CD4-positive, CD25-positive, alpha-beta regulatory T cell (primary cell): ENCODE measurements at regions not wholly inside any gene's neighbourhood (a gene's known extent, or its start where the extent isn't known, plus 50 kb on each side); places are given as distances from the start of the nearest gene placed in this dataset.
"Not testable (repeated sequence)": the region's sequence is repeated elsewhere in the genome, so short reads cannot be mapped to it uniquely, and the experiment has no call there.

Experiments used
- ATAC-seq, 2 donors: fragments of 150-1000 bp; cut with Tn5 transposase; one replicate each; pipeline ENCODE4 v1.10.0; 2021; ENCODE audit warnings: low read depth in 2 of 2, moderate number of reproducible peaks in 2 of 2, moderate library complexity in 1 of 2
- DNase-seq, 3 donors: peaks; one replicate each; pipeline versions ENCODE4 v3.0.0 to v3.0.0-alpha.2; 2012 to 2022; ENCODE audit warnings: mixed read lengths in 1 of 3
- H3K27ac ChIP-seq: one replicate; pipeline ENCODE4 v1.7.0; 2013; ENCODE audit warnings: mild to moderate bottlenecking, low read length; ENCODE audit not compliant: insufficient read depth, poor library complexity, severe bottlenecking
- H3K27me3 ChIP-seq: one replicate; pipeline ENCODE4 v1.7.0; 2013; ENCODE audit warnings: low read length; ENCODE audit not compliant: control insufficient read depth, insufficient read depth
- H3K36me3 ChIP-seq: one replicate; pipeline ENCODE4 v1.7.0; 2013; ENCODE audit warnings: mild to moderate bottlenecking, low read length, moderate library complexity; ENCODE audit not compliant: control insufficient read depth, insufficient read depth
- H3K4me1 ChIP-seq: 2 replicates; pipeline ENCODE4 v1.7.0; 2013; ENCODE audit warnings: mild to moderate bottlenecking, low read length; ENCODE audit not compliant: insufficient read depth, control insufficient read depth, poor library complexity, severe bottlenecking
- H3K4me3 ChIP-seq: one replicate; pipeline ENCODE4 v1.7.0; 2013; ENCODE audit warnings: low read depth, mild to moderate bottlenecking, low read length, moderate library complexity
- H3K9me3 ChIP-seq, 2 experiments: 1 replicate in 1 of 2; 2 replicates in 1 of 2; pipeline ENCODE4 v1.7.0; 2013; ENCODE audit warnings: low read length in 2 of 2, mild to moderate bottlenecking in 1 of 2, moderate library complexity in 1 of 2; ENCODE audit not compliant: control insufficient read depth in 2 of 2
- H3K27ac Mint-ChIP-seq, 3 donors: one replicate each; pipeline ENCODE4 v1.8.0; 2020 to 2022; ENCODE audit warnings: mild to moderate bottlenecking in 3 of 3, mixed read lengths in 3 of 3, moderate library complexity in 2 of 3
- H3K27me3 Mint-ChIP-seq: one replicate; pipeline ENCODE4 v1.8.0; 2022; ENCODE audit warnings: mild to moderate bottlenecking, mixed read lengths
- H3K36me3 Mint-ChIP-seq: one replicate; pipeline ENCODE4 v1.8.0; 2020; ENCODE audit warnings: mixed read lengths
- H3K4me1 Mint-ChIP-seq, 4 donors: one replicate each; pipeline ENCODE4 v1.8.0; 2020 to 2022; ENCODE audit warnings: mixed read lengths in 4 of 4, mild to moderate bottlenecking in 1 of 4
- H3K4me3 Mint-ChIP-seq, 4 donors: one replicate each; pipeline ENCODE4 v1.8.0; 2020 to 2022; ENCODE audit warnings: mild to moderate bottlenecking in 4 of 4, mixed read lengths in 4 of 4, moderate library complexity in 3 of 4
- H3K9me3 Mint-ChIP-seq, 7 donors: one replicate each; pipeline ENCODE4 v1.8.0; 2020 to 2022; ENCODE audit warnings: mixed read lengths in 7 of 7, mild to moderate bottlenecking in 3 of 7, moderate library complexity in 2 of 7

GRCh38 chr6:50899306-50899870 lies 80.7 kb downstream of the TFAP2B start:
- no peaks in the 10 kb centered on the region for H3K36me3 ChIP-seq
- no peaks in the 10 kb centered on the region for H3K4me1 ChIP-seq
- no peaks in the 10 kb centered on the region for H3K27me3 ChIP-seq
- Mint-ChIP-seq H3K4me3 (no peak overlapping the region), H3K9me3 (peaks cover 0 to 11% (median 3%) of the 10 kb centered on the region in 7 donors), H3K4me1 (no peaks in the 10 kb centered on the region), H3K27ac (no peak overlapping the region), H3K27me3 (no peaks in the 10 kb centered on the region), H3K36me3 (no peaks in the 10 kb centered on the region)
- H3K27ac ChIP-seq, result no peak overlapping the region
- H3K4me3 ChIP-seq, result no peak overlapping the region
- no peaks in the 10 kb centered on the region for H3K9me3 ChIP-seq
- ATAC-seq (no peak), DNase-seq (no peak)

- H3K27ac Mint-ChIP-seq, result no peak overlapping the region
- no peak for DNase-seq
- Histone ChIP-seq H3K4me3 (no peak overlapping the region), H3K27ac (no peak overlapping the region), H3K4me1 (no peaks in the 10 kb centered on the region), H3K36me3 (no peaks in the 10 kb centered on the region), H3K27me3 (no peaks in the 10 kb centered on the region), H3K9me3 (no peaks in the 10 kb centered on the region)
- no peaks in the 10 kb centered on the region for H3K27me3 Mint-ChIP-seq
- H3K4me3 Mint-ChIP-seq, result no peak overlapping the region
- H3K36me3 Mint-ChIP-seq, result no peaks in the 10 kb centered on the region
- H3K4me1 Mint-ChIP-seq, result no peaks in the 10 kb centered on the region
- peaks cover 0 to 10% (median 2%) of the 10 kb centered on the region in 7 donors for H3K9me3 Mint-ChIP-seq
- no peak for ATAC-seq
Measured at GRCh38 chr6:50902260-50902659, 83.6 kb downstream of the TFAP2B start.

GRCh38 chr6:50905297-50905696 lies 86.6 kb downstream of the TFAP2B start:
- no peak for DNase-seq
- Histone ChIP-seq H3K36me3 (no peaks in the 10 kb centered on the region), H3K27ac (no peak overlapping the region), H3K4me3 (no peak overlapping the region), H3K4me1 (no peaks in the 10 kb centered on the region), H3K9me3 (no peaks in the 10 kb centered on the region), H3K27me3 (no peaks in the 10 kb centered on the region)
- Mint-ChIP-seq H3K4me1 (no peaks in the 10 kb centered on the region), H3K27me3 (no peaks in the 10 kb centered on the region), H3K27ac (no peak overlapping the region), H3K4me3 (no peak overlapping the region), H3K9me3 (peaks cover 0 to 10% (median 3%) of the 10 kb centered on the region in 7 donors), H3K36me3 (no peaks in the 10 kb centered on the region)
- ATAC-seq, result no peak

GRCh38 chr6:50907565-50907964 lies 88.9 kb downstream of the TFAP2B start:
- ATAC-seq, result no peak
- Mint-ChIP-seq H3K4me3 (no peak overlapping the region), H3K4me1 (no peaks in the 10 kb centered on the region), H3K27me3 (no peaks in the 10 kb centered on the region), H3K9me3 (peaks cover 0 to 10% (median 3%) of the 10 kb centered on the region in 7 donors), H3K36me3 (no peaks in the 10 kb centered on the region), H3K27ac (no peak overlapping the region)
- DNase-seq, result no peak
- no peaks in the 10 kb centered on the region for H3K4me1 ChIP-seq
- H3K36me3 ChIP-seq, result no peaks in the 10 kb centered on the region
- H3K4me3 ChIP-seq, result no peak overlapping the region
- H3K27me3 ChIP-seq, result no peaks in the 10 kb centered on the region
- no peaks in the 10 kb centered on the region for H3K9me3 ChIP-seq
- H3K27ac ChIP-seq, result no peak overlapping the region

- no peak overlapping the region for H3K4me3 Mint-ChIP-seq
- DNase-seq, result no peak
Measured at GRCh38 chr6:50913105-50913770, 94.6 kb downstream of the TFAP2B start.

GRCh38 chr6:50921378-50921777 lies 102.7 kb downstream of the TFAP2B start:
- H3K9me3 Mint-ChIP-seq, ATAC-seq, H3K27ac ChIP-seq, H3K27me3 ChIP-seq, H3K4me1 ChIP-seq, H3K27ac Mint-ChIP-seq, H3K36me3 ChIP-seq, H3K27me3 Mint-ChIP-seq, H3K36me3 Mint-ChIP-seq, H3K9me3 ChIP-seq, H3K4me1 Mint-ChIP-seq, H3K4me3 ChIP-seq, DNase-seq, H3K4me3 Mint-ChIP-seq: not testable (repeated sequence)

More at GRCh38 chr6:50913105-50913770, 94.6 kb downstream of the TFAP2B start:
- Mint-ChIP-seq H3K27ac (no peak overlapping the region), H3K4me1 (no peaks in the 10 kb centered on the region), H3K9me3 (peaks cover 0 to 5% (median 2%) of the 10 kb centered on the region in 7 donors), H3K27me3 (no peaks in the 10 kb centered on the region), H3K36me3 (no peaks in the 10 kb centered on the region)
- Histone ChIP-seq H3K9me3 (peaks cover 0 to 2% of the 10 kb centered on the region in 2 experiments), H3K27me3 (no peaks in the 10 kb centered on the region), H3K4me3 (no peak overlapping the region), H3K27ac (no peak overlapping the region), H3K4me1 (no peaks in the 10 kb centered on the region), H3K36me3 (no peaks in the 10 kb centered on the region)
- no peak for ATAC-seq

- no peak overlapping the region for H3K4me3 Mint-ChIP-seq
- Histone ChIP-seq H3K9me3 (peaks cover 0 to 3% of the 10 kb centered on the region in 2 experiments), H3K27ac (no peak overlapping the region), H3K36me3 (no peaks in the 10 kb centered on the region), H3K4me1 (no peaks in the 10 kb centered on the region), H3K27me3 (no peaks in the 10 kb centered on the region), H3K4me3 (no peak overlapping the region)
- DNase-seq (no peak), ATAC-seq (no peak)
- no peaks in the 10 kb centered on the region for H3K36me3 Mint-ChIP-seq
- H3K9me3 Mint-ChIP-seq, result peaks cover 4 to 8% (median 6%) of the 10 kb centered on the region in 7 donors
- no peaks in the 10 kb centered on the region for H3K4me1 Mint-ChIP-seq
- no peaks in the 10 kb centered on the region for H3K27me3 Mint-ChIP-seq
- H3K27ac Mint-ChIP-seq, result no peak overlapping the region
Measured at GRCh38 chr6:50921968-50922367, 103.3 kb downstream of the TFAP2B start.
